CD4-positive, alpha-beta T cell treated with Interleukin-4 for 1 hour (primary cell): ENCODE measurements at regions not wholly inside any gene's neighbourhood (a gene's known extent, or its start where the extent isn't known, plus 50 kb on each side); places are given as distances from the start of the nearest gene placed in this dataset.
"Not testable (repeated sequence)": the region's sequence is repeated elsewhere in the genome, so short reads cannot be mapped to it uniquely, and the experiment has no call there.

Source experiments
- DNase-seq, 2 donors: peaks; one replicate each; pipeline ENCODE4 v3.0.0-alpha.2; 2020 to 2022

- no peak for DNase-seq
Measured at GRCh38 chr16:87196661-87197060, 120.5 kb downstream of the C16orf95 start.

- DNase-seq = no peak
Measured at GRCh38 chr16:87198328-87198832, 118.8 kb downstream of the C16orf95 start.

- no peak for DNase-seq
Measured at GRCh38 chr16:87198881-87199280, 118.3 kb downstream of the C16orf95 start.

GRCh38 chr16:87199379-87199778, 117.8 kb downstream of the C16orf95 start:
- no peak for DNase-seq

- no peak for DNase-seq
Measured at GRCh38 chr16:87199901-87200300, 117.3 kb downstream of the C16orf95 start.

GRCh38 chr16:87200637-87201036, 116.6 kb downstream of the C16orf95 start:
- no peak for DNase-seq

GRCh38 chr16:87201052-87201451, 116.1 kb downstream of the C16orf95 start:
- DNase-seq = no peak

GRCh38 chr16:87201790-87202189, 115.4 kb downstream of the C16orf95 start:
- DNase-seq = no peak

- no peak for DNase-seq
Measured at GRCh38 chr16:87202346-87202745, 114.8 kb downstream of the C16orf95 start.

GRCh38 chr16:87203060-87203656, 114.0 kb downstream of the C16orf95 start:
- peak; percentile 14 to 25 for DNase-seq

- DNase-seq = no peak
Measured at GRCh38 chr16:87206646-87207451, 110.3 kb downstream of the C16orf95 start.

- DNase-seq = no peak
Measured at GRCh38 chr16:87207509-87207908, 109.7 kb downstream of the C16orf95 start.

- DNase-seq = no peak
Measured at GRCh38 chr16:87207965-87208364, 109.2 kb downstream of the C16orf95 start.

GRCh38 chr16:87208968-87209367, 108.2 kb downstream of the C16orf95 start:
- not testable (repeated sequence) for DNase-seq

- DNase-seq = no peak
Measured at GRCh38 chr16:87209808-87210512, 107.2 kb downstream of the C16orf95 start.

GRCh38 chr16:87210894-87211293, 106.3 kb downstream of the C16orf95 start:
- DNase-seq = no peak

GRCh38 chr16:87212026-87212425, 105.2 kb downstream of the C16orf95 start:
- no peak for DNase-seq

- DNase-seq = no peak
Measured at GRCh38 chr16:87213536-87213935, 103.7 kb downstream of the C16orf95 start.

- DNase-seq = no peak
Measured at GRCh38 chr16:87216148-87216840, 100.9 kb downstream of the C16orf95 start.

- DNase-seq = no peak
Measured at GRCh38 chr16:87216841-87217275, 100.3 kb downstream of the C16orf95 start.

GRCh38 chr16:87217802-87218201, 99.4 kb downstream of the C16orf95 start:
- DNase-seq = not testable (repeated sequence)

- DNase-seq = no peak
Measured at GRCh38 chr16:87218281-87219055, 98.7 kb downstream of the C16orf95 start.
